IPS-18c (cell line): ENCODE measurements at regions not wholly inside any gene's neighbourhood (a gene's known extent, or its start where the extent isn't known, plus 50 kb on each side); places are given as distances from the start of the nearest gene placed in this dataset.

Source experiments
- H3K4me3 ChIP-seq: 2 replicates; pipeline ENCODE4 v1.7.0; 2013; ENCODE audit warnings: low read depth, mild to moderate bottlenecking, low read length, moderate library complexity; ENCODE audit not compliant: insufficient read depth
- H3K9me3 ChIP-seq: one replicate; pipeline ENCODE4 v1.6.1; 2013; ENCODE audit warnings: mild to moderate bottlenecking, low read length, moderate library complexity; ENCODE audit not compliant: control insufficient read depth, insufficient read depth

DNA sequence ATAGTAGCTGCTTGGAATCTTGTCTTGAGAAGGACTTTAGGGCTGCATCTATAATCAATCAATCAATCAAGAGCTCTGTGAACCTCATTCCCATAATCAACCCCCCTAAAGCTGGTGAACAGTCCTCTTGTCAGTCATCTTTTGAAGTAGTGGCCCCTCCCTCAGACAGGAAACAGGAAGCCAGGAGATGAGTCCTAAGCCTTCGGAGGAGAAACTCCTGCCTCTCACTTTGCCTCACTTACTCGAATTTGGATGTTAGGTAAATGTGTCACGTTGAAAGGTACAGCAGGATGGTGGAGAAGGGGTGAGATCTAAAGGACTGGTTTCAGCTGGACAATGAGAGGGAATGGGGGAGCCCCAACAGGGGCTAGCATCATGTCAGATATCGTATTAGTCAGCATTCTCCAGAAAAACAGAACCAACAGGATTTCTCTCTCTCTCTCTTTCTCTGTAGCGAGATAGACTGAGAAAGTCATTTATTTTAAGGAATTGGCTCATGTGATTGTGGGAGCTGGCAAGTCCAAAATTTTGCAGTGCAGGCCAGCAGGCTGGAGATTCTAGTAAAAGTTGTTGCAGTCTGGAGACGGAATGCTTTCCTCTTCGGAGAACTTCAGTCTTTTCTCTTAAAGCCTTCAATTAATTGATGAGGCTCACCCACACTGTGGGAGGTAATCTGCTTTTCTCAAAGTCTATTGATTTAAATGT is 144.4 kb upstream of the PWP1 start:
- H3K9me3 ChIP-seq = no peaks in the 10 kb centered on the region
- H3K4me3 ChIP-seq = no peak overlapping the region

DNA sequence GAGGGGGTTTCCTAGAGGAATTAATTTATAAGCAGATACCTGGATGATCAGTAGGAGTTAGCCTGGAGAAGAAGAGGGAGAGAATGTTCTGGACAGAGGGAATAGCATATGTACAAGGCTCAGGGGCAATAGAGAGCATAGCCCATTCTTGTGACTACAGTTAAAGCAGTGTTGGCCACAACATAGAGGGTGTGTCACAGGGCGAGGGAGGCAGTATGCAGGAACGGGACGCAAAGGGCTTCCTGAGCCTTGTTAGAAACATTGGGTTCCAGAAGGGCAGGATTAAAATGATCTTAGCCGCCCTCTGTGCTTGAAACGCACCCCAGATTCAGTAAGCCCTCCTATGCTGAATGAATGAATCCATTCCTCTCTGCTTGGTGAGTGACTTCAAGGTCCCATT is 142.2 kb upstream of the PWP1 start:
- H3K9me3 ChIP-seq = no peaks in the 10 kb centered on the region
- H3K4me3 ChIP-seq = no peak overlapping the region

DNA sequence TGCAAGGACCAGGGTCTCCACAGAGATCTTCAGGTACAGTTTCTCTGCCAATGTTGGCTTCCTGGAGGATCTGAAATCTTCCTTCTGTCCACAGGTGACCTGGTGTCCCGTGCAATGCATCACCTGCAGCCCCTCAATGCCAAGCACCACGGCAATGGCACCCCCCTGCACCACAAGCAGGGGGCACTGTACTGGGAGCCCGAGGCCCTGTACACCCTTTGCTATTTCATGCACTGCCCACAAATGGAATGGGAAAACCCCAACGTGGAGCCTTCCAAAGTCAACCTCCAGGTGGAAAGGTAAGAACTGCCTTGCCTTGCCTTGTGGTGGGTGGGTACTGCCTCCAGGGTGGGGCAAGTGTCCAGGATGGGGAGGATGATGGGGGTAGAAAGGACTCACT is 141.8 kb upstream of the PWP1 start:
- no peaks in the 10 kb centered on the region for H3K9me3 ChIP-seq
- H3K4me3 ChIP-seq = no peak overlapping the region

DNA sequence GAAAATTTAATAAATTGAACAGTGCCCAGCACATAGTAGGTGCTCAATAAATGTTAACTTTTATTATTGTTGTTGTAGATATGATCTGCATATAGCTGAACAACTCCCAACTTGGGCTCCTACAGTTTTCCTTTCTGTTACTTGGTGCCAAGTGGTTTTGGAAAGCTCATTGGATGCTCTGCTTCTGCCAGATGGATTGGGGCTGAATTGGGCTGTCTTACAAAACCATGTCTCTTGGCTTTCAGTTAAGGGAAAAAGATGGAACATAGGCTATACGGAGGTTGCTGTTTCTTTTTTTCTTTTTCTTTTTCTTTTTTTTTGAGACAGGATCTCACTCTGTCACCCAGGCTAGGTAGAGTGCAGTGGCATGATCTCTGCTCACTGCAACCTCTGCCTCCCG is 140.7 kb upstream of the PWP1 start:
- no peaks in the 10 kb centered on the region for H3K9me3 ChIP-seq
- H3K4me3 ChIP-seq = no peak overlapping the region

DNA sequence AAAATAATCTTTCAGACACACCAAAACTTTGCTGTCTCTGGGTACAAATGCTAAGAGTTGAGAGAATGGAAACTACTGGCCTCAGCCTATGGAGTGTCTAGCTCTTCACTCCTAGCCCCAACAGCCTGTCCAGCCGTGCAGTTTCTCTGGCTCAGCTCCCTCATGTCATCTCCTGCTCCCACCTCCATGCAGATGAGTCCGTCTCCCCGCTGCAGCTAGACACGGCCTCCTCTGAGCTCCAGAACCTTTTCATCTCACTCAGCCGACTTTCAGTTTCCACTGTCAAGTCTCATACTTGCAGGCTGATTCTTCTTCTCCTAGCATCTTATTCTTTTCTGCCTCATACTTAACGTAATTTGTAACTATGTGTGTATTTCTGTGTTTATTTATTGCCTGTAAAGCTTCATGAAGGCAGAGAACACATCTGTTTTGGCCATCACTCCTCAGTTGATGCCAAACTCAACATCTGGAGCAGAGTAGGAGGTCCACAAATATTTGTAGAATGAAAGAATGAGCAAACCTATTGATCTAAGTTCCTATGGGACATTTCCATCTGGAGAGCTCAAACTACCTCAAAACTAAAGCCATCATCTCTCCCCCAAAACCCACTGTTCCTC is 139.8 kb upstream of the PWP1 start:
- no peak overlapping the region for H3K4me3 ChIP-seq
- no peaks in the 10 kb centered on the region for H3K9me3 ChIP-seq

DNA sequence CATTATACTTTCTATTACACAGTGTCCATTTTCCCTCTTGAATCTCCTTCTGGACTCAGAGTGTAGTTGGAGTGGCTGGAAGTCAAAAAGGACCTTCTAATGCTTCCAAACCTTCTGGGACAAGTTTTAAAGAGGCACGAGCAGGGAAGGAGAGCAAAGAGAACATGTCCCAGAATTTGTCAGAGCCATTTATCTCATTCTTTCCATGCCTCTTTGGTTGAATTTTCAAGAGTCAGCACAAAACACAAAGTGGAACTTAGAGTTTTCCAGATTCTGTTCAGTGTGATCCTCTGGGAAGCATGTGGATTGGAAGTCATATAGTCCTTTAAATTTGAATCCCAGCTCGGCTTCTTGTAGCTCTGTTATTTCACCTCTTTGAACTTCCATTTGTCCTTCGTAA is 138.2 kb upstream of the PWP1 start:
- H3K4me3 ChIP-seq = no peak overlapping the region
- H3K9me3 ChIP-seq = no peaks in the 10 kb centered on the region

DNA sequence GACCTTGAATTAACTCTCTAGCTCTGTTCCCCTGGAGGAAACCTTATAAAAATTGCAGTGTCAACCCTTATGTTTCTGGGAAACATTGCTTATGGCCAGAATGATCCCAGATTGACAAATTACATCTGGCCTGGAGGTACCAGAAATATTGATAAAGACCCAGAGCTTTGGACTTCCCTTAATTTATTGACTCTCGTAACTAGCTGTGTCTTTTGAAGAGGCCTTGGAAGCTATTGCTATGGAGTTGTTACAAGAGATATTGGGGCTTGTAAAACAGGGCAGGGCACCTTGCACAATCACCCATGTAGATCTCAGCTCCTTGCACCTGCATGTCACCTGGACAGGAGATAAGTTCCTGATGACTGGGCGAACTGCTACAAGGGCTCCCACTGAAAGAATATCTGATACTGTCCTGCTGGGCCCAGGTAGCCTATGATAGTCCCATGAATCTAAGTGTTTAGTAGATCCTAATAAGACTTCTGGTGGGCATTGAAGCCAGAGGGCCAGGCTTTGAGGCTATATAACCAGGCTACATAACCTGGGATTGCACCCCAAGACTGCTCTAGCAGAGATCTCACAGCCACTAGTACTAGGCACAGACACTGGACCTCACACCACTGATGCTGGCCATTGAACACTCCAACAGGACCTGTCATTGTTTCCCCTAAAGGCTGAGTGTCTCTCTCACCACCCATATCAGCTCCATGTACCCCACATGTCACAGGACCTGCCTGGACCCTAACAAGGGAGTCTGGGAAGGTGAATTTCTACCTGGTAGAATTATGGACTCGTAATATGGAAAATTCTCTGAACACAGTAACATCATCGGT is 135.7 kb upstream of the PWP1 start:
- no peaks in the 10 kb centered on the region for H3K9me3 ChIP-seq

DNA sequence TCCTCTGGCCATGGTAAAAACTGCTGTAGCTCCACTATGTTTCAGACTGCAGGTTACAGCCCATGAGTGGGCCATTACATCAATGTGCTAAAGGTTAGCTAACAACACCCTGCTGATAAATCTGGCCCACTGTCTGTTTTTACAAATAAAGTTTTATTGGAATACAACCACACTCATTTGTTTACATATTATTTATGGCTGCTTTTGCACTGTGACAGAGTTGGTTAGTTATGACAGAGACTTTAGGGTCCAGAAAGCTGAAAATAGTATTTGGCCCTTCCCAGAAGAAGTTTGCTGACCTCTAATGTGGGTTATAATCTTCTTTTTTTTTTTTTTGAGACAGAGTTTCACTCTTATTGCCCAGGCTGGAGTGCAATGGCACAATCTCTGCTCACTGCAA is 134.2 kb upstream of the PWP1 start:
- H3K9me3 ChIP-seq = peaks cover 2% of the 10 kb centered on the region
- H3K4me3 ChIP-seq = no peak overlapping the region

More for the DNA sequence above, 135.7 kb upstream of the PWP1 start:
- H3K4me3 ChIP-seq = no peak overlapping the region

DNA sequence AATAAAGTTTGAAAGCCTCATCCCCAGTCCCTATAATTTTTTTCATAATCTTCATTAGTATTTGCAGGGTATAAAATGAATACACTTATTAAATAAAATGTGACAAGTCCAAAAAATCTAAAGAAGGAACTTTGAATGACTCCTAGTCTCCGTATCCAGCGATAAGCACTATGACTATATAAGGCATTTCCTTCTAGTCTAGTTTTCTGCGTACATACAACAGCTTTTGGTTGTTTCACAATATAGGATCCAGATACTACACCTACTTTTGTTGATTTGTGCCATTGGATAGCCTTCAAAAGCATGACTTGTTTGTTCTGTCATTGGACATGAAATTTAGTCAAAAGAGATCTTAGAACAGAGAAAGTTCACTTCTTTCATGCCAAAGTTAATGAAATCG is 133.3 kb upstream of the PWP1 start:
- H3K4me3 ChIP-seq = no peak overlapping the region
- peaks cover 3% of the 10 kb centered on the region for H3K9me3 ChIP-seq

DNA sequence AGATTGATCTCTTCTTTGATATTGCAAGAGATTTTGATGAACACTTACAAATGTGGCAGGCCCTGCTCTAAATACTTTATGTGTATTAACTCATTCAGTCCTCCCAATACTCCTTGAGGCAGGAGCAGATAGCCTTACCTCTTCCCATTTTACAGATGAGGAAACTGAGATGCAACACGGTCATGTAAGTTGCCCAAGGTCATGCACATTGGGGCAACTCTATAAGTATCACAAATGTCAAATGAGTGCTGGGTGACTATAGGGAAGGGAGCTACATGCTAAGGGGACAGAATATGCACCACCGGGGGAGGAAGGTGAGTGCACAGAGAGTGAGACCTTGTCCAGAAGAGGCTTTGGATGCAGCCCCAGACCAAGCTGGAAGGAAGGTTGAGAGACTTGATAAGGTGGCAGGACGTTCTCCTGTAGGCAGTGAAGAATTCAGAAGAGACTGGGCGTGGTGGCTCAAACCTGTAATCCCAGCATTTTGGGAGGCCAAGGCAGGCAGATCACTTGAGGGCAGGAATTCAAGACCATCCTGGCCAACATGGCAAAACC is 132.3 kb upstream of the PWP1 start:
- H3K4me3 ChIP-seq = no peak overlapping the region
- H3K9me3 ChIP-seq = peaks cover 3% of the 10 kb centered on the region

DNA sequence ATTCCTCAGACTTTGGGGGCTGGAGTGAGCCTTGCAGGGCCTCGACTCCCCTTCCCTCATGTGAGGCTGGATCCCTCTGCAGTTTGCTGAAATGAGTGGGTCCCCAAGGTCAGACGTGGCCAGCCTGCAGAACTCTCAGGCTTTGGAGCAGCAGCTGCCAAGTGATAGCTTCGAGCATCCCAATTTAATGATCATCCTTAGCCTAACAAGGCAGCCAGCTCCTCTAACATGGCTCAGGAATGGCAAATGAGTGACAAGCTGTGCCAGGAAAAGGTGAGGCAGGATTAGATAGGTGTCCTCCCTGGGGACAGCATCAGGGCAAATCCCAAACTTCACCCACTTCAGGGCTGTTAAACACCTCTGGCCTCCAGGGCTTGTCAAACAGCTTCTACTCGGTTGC is 130.7 kb upstream of the PWP1 start:
- H3K9me3 ChIP-seq = peaks cover 3% of the 10 kb centered on the region
- H3K4me3 ChIP-seq = no peak overlapping the region

DNA sequence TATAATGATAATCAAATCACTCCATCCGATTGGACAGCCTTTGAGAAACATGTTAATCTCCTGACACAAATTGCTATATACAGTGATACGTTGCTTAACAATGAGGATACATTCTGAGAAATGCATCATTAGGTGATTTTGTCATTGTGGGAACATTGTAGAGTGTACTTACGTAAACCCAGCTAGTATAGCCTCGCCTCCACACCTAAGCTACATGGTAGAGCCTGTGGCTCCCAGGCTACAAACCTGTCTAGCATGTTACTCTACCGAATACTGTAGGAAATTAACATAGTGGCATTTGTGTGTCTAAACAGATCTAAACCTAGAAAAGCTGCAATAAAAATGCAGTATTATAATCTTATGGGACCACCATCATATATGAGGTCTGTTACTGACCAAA is 128.6 kb upstream of the PWP1 start:
- Histone ChIP-seq H3K9me3 (peaks cover 3% of the 10 kb centered on the region), H3K4me3 (no peak overlapping the region)

DNA sequence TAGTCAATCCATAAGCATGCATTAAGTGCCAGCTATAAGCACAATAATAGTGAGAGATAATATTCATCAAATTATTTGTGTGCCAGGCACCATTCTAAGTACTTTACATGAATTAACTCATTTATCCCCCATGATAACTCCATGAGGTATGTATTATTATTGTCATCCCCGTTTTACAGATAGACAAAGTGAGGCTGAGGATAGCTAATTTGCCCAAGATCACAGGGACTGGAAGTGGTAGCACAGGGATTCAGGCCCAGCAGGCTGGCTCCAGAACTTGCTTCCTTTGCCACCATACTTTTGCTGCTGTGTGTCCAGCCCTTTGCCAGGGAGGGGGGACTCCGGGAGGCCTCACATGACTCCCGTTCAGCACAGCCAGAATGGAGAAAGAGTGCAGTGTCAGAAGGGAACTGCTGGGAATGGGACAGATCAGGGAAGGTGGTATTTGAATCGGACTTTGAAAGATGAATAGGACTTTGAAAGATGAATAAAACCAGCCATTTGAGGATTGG is 128.0 kb upstream of the PWP1 start:
- Histone ChIP-seq H3K4me3 (no peak overlapping the region), H3K9me3 (peaks cover 3% of the 10 kb centered on the region)

DNA sequence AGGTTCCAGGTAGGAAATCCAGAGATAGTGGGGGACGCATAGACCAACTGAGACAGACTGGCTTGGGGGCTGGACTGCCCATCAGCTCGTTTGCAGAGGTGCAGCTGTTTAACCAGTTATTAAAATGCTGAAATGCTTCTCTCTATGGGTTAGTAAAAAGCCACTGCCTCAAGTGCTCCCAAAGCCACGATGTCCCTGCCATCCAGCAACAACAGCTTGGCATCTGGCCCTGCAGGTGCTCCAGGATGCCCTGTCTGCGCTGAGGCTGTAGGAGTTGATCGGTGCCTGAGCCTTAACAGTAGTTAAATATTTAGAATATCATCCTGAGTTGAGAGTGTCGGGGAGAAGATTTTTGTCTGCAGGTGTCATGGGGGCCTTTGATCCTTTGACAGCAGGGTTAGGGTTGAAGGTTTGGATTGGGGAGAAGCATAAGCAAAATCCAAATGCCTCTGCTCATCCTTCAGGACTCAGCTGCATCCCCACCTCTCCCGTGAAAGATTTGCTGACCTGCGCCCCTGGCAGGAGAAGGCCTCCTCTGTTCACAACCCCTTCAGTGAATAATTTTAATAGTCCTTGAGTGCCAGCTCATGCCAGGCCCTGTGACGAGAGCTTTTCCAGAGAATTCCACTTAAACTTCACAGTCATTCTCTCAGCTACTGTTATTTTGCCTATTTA is 127.3 kb upstream of the PWP1 start:
- H3K4me3 ChIP-seq = no peak overlapping the region
- peaks cover 3% of the 10 kb centered on the region for H3K9me3 ChIP-seq

DNA sequence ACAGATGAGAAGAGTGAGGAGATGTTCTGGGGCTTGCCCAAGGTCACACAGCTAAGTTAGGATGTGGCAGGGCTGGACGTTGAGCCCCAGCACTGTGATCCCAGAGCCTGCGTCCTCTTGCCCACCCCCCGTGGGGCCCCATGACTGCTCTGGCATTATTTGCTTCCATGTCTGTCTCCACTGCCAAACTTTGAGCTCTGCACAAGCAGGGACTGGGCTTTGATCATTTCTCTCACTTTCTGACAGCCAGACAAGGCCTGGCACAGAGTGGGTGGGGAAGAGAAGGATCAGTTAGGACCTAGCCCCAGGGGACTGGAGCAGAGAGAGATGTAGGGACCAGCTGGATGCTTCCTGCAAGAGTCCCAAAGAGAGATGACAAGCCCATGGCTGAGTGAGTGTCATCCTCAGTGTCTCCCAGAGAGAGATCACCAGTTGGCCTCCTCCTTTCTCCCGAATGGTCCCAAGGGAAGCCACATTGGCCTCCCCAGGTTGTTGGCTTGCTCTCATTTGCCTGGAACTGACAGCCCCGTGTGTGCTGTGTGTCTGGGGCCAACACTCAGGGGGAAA is 126.7 kb upstream of the PWP1 start:
- no peak overlapping the region for H3K4me3 ChIP-seq
- H3K9me3 ChIP-seq = peaks cover 3% of the 10 kb centered on the region

DNA sequence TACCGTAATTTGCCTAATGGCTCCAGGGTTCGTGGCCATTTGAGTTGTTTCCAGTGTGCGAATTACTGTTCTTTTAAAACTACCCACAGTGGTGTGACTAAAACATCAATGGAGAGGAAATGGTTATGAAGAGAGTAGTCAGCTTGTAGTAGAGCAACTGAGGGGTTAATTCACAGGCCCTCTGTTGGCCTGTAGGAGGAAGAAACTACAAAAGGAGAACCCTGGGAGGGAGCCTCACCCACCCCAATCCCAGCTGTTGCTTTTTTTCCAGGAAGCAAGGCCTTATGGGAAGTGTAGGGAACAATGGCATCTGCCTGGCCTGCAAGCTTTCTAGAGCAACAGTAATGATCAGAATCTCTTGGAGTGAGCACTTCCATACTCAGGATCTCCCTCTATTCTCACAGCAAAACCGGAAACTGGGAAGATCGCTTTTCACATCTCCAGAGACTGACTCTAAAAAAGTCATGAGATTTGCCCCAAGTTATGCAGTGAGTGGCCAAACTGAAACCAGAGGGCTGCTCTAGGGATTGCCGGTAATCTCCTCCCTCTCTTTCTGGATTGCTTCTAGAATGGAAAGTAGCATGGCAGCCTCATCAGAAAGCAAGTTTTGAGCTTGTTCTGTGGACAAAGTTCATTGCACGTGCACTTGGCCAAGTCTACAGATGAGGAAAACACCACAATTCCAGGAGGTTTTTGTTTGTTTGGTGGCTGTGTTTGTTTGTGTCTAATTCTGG is 125.3 kb upstream of the PWP1 start:
- Histone ChIP-seq H3K9me3 (peaks cover 3% of the 10 kb centered on the region), H3K4me3 (no peak overlapping the region)
